HG03139 (cell line): ENCODE measurements at regions not wholly inside any gene's neighbourhood (a gene's known extent, or its start where the extent isn't known, plus 50 kb on each side); places are given as distances from the start of the nearest gene placed in this dataset.
"Not testable (repeated sequence)": the region's sequence is repeated elsewhere in the genome, so short reads cannot be mapped to it uniquely, and the experiment has no call there.

Experiments used
- ATAC-seq: cut with Tn5 transposase; IDR thresholded peaks from one replicate; pipeline ENCODE4 v1.9.1; 2021; ENCODE audit not compliant: unreplicated experiment

- ATAC-seq = no peak
These were observed 119.7 kb downstream of the GASK1B start for GRCh38 chr4:158053086-158053485.

GRCh38 chr4:158051401-158052235 lies 121.2 kb downstream of the GASK1B start:
- ATAC-seq = no peak

GRCh38 chr4:158050942-158051341 lies 121.9 kb downstream of the GASK1B start:
- ATAC-seq = no peak

- no peak for ATAC-seq
These were observed 126.5 kb downstream of the GASK1B start for GRCh38 chr4:158046345-158046744.

GRCh38 chr4:158043971-158044618 lies 128.7 kb downstream of the GASK1B start:
- no peak for ATAC-seq

GRCh38 chr4:158042591-158043030 lies 130.2 kb downstream of the GASK1B start:
- ATAC-seq = no peak

GRCh38 chr4:158038718-158039117 lies 134.1 kb downstream of the GASK1B start:
- ATAC-seq = no peak

GRCh38 chr4:158036998-158037397 lies 135.8 kb downstream of the GASK1B start:
- no peak for ATAC-seq

GRCh38 chr4:158035662-158036195 lies 137.1 kb downstream of the GASK1B start:
- no peak for ATAC-seq

GRCh38 chr4:158033416-158034120 lies 139.3 kb downstream of the GASK1B start:
- no peak for ATAC-seq

GRCh38 chr4:158032733-158033415 lies 140.0 kb downstream of the GASK1B start:
- ATAC-seq = no peak

GRCh38 chr4:158028381-158028780 lies 144.4 kb downstream of the GASK1B start:
- ATAC-seq = not testable (repeated sequence)

GRCh38 chr4:158025131-158025530 lies 147.7 kb downstream of the GASK1B start:
- ATAC-seq = no peak

GRCh38 chr4:158020734-158021346 lies 152.0 kb downstream of the GASK1B start:
- no peak for ATAC-seq

GRCh38 chr4:158020176-158020575 lies 152.6 kb downstream of the GASK1B start:
- ATAC-seq = no peak

GRCh38 chr4:158018831-158019230 lies 154.0 kb downstream of the GASK1B start:
- ATAC-seq = no peak

- no peak for ATAC-seq
These were observed 154.5 kb downstream of the GASK1B start for GRCh38 chr4:158018221-158018830.

GRCh38 chr4:158016511-158016910 lies 156.3 kb downstream of the GASK1B start:
- ATAC-seq = no peak

- no peak for ATAC-seq
These were observed 157.6 kb downstream of the GASK1B start for GRCh38 chr4:158015241-158015640.

GRCh38 chr4:158013858-158014257 lies 159.0 kb downstream of the GASK1B start:
- no peak for ATAC-seq
